Activated CD4-positive, alpha-beta T cell treated with anti-CD3 and anti-CD28 coated beads, Interleukin-2, amount 10 ng/mL, durations not matched to agents 7 days and 5 days (primary cell): ENCODE measurements at regions not wholly inside any gene's neighbourhood (a gene's known extent, or its start where the extent isn't known, plus 50 kb on each side); places are given as distances from the start of the nearest gene placed in this dataset.

Experiments used
- CTCF ChIA-PET: fragments of 350-600 bp; sonication (Branson Sonifier 250); formaldehyde crosslinking; loops from one replicate; lab custom pipeline; 2021; ENCODE audit warnings: antibody characterized with exemption; lab: Charles Lee
- POLR2A ChIA-PET: fragments of 350-600 bp; sonication (Branson Sonifier 250); formaldehyde crosslinking; loops from one replicate; lab custom pipeline; 2021; ENCODE audit warnings: antibody characterized with exemption; lab: Charles Lee
- DNase-seq: peaks from one replicate; pipeline ENCODE4 v3.0.0-alpha.2; 2020
- H3K27ac Mint-ChIP-seq: one replicate; pipeline ENCODE4 v1.8.0; 2021; ENCODE audit warnings: mild to moderate bottlenecking, moderate library complexity, mixed read lengths
- H3K27me3 Mint-ChIP-seq: one replicate; pipeline ENCODE4 v1.8.0; 2021; ENCODE audit warnings: mixed read lengths
- H3K36me3 Mint-ChIP-seq: one replicate; pipeline ENCODE4 v1.8.0; 2021; ENCODE audit warnings: low read depth, mixed read lengths
- H3K4me1 Mint-ChIP-seq: one replicate; pipeline ENCODE4 v1.8.0; 2021; ENCODE audit warnings: mixed read lengths
- H3K4me3 Mint-ChIP-seq: one replicate; pipeline ENCODE4 v1.8.0; 2021; ENCODE audit warnings: mild to moderate bottlenecking, moderate library complexity, mixed read lengths
- H3K9me3 Mint-ChIP-seq: one replicate; pipeline ENCODE4 v1.8.0; 2021; ENCODE audit warnings: mixed read lengths

DNA sequence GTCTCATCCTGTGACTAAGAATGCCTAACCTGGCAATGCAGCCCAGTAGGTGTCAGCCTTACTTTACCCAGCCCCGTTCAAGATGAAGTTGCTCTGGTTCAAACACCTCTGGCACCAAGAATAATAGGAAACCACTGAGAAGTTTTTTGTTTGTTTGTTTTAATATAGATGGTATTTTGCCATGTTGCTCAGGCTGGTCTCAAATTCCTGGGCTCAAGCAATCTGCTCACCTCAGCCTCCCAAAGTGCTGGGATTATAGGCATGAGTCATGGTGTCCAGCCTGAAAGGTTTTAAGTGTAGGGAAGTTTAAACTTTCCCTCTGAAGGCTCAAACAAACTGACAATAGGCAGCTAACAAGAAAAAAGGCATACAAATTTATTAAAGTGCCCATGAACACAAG is 51.2 kb upstream of the ABCC4 start:
- CTCF ChIA-PET: no interaction called here
- no peaks in the 10 kb centered on the region for H3K36me3 Mint-ChIP-seq
- no peak for DNase-seq
- H3K27ac Mint-ChIP-seq: no peak overlapping the region
- no peaks in the 10 kb centered on the region for H3K27me3 Mint-ChIP-seq
- H3K4me3 Mint-ChIP-seq: no peak overlapping the region
- POLR2A ChIA-PET: no interaction called here
- no peaks in the 10 kb centered on the region for H3K4me1 Mint-ChIP-seq
- H3K9me3 Mint-ChIP-seq: no peaks in the 10 kb centered on the region

GRCh38 chr13:95354156-95354555 is 52.9 kb upstream of the ABCC4 start:
- no peaks in the 10 kb centered on the region for H3K36me3 Mint-ChIP-seq
- H3K4me1 Mint-ChIP-seq: no peaks in the 10 kb centered on the region
- H3K27ac Mint-ChIP-seq: no peak overlapping the region
- DNase-seq: no peak
- no peaks in the 10 kb centered on the region for H3K27me3 Mint-ChIP-seq
- no peaks in the 10 kb centered on the region for H3K9me3 Mint-ChIP-seq
- POLR2A ChIA-PET: no interaction called here
- no peak overlapping the region for H3K4me3 Mint-ChIP-seq
- CTCF ChIA-PET: interaction anchor here (1.3 kb wide), 1 partner anchor 9 kb away, joined by 3 read pairs; no protein-coding TSS in a partner anchor

GRCh38 chr13:95354680-95355487 is 53.6 kb upstream of the ABCC4 start:
- no peaks in the 10 kb centered on the region for H3K36me3 Mint-ChIP-seq
- CTCF ChIA-PET: no interaction called here
- DNase-seq: no peak
- no peak overlapping the region for H3K4me3 Mint-ChIP-seq
- H3K27me3 Mint-ChIP-seq: no peaks in the 10 kb centered on the region
- H3K9me3 Mint-ChIP-seq: no peaks in the 10 kb centered on the region
- POLR2A ChIA-PET: no interaction called here
- H3K4me1 Mint-ChIP-seq: no peaks in the 10 kb centered on the region
- H3K27ac Mint-ChIP-seq: no peak overlapping the region

DNA sequence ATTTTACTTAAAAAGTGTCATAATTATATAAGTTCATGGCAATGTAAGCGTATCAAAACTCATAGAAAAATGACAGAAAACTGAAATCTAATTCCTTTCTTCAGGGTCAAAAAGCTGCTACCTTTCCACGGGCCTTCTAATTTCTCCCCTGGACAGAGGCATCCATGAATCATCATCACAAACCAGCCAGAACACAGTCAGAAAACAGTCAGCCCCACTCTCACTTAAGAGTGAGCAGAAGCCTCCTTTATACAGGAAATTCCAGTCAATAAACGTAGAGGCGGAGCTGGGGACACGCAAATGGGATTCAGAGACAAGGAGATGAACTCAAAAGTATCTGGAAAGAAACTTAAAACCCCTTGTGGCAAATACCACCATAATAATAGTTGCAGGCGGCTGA is 54.2 kb upstream of the ABCC4 start:
- H3K27me3 Mint-ChIP-seq: no peaks in the 10 kb centered on the region
- H3K4me1 Mint-ChIP-seq: no peaks in the 10 kb centered on the region
- POLR2A ChIA-PET: no interaction called here
- no peak overlapping the region for H3K27ac Mint-ChIP-seq
- no peak overlapping the region for H3K4me3 Mint-ChIP-seq
- H3K36me3 Mint-ChIP-seq: no peaks in the 10 kb centered on the region
- CTCF ChIA-PET: no interaction called here
- no peaks in the 10 kb centered on the region for H3K9me3 Mint-ChIP-seq
- no peak for DNase-seq

GRCh38 chr13:95356916-95357315 is 55.7 kb upstream of the ABCC4 start:
- Mint-ChIP-seq H3K9me3 (no peaks in the 10 kb centered on the region), H3K27me3 (no peaks in the 10 kb centered on the region), H3K4me3 (no peak overlapping the region), H3K4me1 (no peaks in the 10 kb centered on the region), H3K36me3 (no peaks in the 10 kb centered on the region), H3K27ac (no peak overlapping the region)
- ChIA-PET CTCF (no interaction called here), POLR2A (no interaction called here)
- DNase-seq: no peak

GRCh38 chr13:95357875-95358274 is 56.6 kb upstream of the ABCC4 start:
- Mint-ChIP-seq H3K27ac (no peak overlapping the region), H3K4me3 (no peak overlapping the region), H3K36me3 (no peaks in the 10 kb centered on the region), H3K4me1 (no peaks in the 10 kb centered on the region), H3K27me3 (no peaks in the 10 kb centered on the region), H3K9me3 (peaks cover 2% of the 10 kb centered on the region)
- DNase-seq: no peak
- CTCF ChIA-PET: no interaction called here
- POLR2A ChIA-PET: no interaction called here

DNA sequence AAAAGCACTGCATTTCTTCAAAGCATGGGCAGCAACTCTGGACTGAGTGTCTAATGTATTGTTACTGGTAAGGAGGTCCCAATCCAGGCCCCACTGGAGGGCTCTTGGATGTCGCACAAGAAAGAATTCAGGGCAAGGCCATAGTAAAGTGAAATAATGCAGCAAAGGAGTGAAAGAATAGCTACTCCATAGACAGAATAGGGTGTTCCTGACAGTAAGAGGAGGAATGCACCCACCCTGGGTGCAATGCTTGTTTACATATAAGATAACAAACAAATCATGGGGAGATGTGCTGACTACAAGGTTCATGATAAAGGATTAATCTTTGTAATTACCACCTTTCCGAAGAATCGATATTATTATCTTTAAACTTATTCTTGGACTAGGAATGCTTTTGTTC is 58.8 kb upstream of the ABCC4 start:
- no peak for DNase-seq
- H3K4me3 Mint-ChIP-seq: no peak overlapping the region
- ChIA-PET CTCF (interaction anchor here (0.7 kb wide), 1 partner anchor 17 kb away, joined by 3 read pairs; no protein-coding TSS in a partner anchor), POLR2A (no interaction called here)
- no peaks in the 10 kb centered on the region for H3K27me3 Mint-ChIP-seq
- no peaks in the 10 kb centered on the region for H3K4me1 Mint-ChIP-seq
- H3K27ac Mint-ChIP-seq: no peak overlapping the region
- H3K9me3 Mint-ChIP-seq: peaks cover 2% of the 10 kb centered on the region
- no peaks in the 10 kb centered on the region for H3K36me3 Mint-ChIP-seq

GRCh38 chr13:95360464-95361097 is 59.3 kb upstream of the ABCC4 start:
- ChIA-PET CTCF (no interaction called here), POLR2A (no interaction called here)
- Mint-ChIP-seq H3K9me3 (peaks cover 2% of the 10 kb centered on the region), H3K4me3 (no peak overlapping the region), H3K27ac (no peak overlapping the region), H3K36me3 (no peaks in the 10 kb centered on the region), H3K4me1 (no peaks in the 10 kb centered on the region), H3K27me3 (no peaks in the 10 kb centered on the region)
- DNase-seq: no peak

- no peaks in the 10 kb centered on the region for H3K36me3 Mint-ChIP-seq
- peaks cover 2% of the 10 kb centered on the region for H3K9me3 Mint-ChIP-seq
- no peak overlapping the region for H3K27ac Mint-ChIP-seq
- no peaks in the 10 kb centered on the region for H3K27me3 Mint-ChIP-seq
- no peak overlapping the region for H3K4me3 Mint-ChIP-seq
- no peaks in the 10 kb centered on the region for H3K4me1 Mint-ChIP-seq
- DNase-seq: no peak
- CTCF ChIA-PET: no interaction called here
- POLR2A ChIA-PET: no interaction called here
Measured at GRCh38 chr13:95361686-95362085, 60.4 kb upstream of the ABCC4 start.

DNA sequence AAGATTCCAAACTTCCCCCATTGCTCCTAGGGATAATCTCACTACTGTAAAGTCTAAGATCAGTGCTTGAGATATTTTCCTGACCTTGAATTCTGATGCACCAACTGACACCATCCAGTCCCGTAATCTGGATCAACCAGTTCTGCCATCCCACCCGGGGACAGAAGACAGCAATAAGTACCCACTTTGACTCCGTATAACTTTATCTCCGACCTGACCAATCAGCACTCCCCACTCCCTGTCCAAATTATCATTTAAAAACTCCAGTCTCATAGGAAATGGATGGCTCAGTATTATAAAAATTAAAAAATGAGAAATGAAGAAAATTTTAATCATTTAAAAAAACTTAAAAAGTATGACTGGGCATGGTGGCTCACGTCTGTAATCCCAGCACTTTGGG is 61.4 kb upstream of the ABCC4 start:
- Mint-ChIP-seq H3K36me3 (no peaks in the 10 kb centered on the region), H3K4me1 (no peaks in the 10 kb centered on the region), H3K27ac (no peak overlapping the region), H3K9me3 (peaks cover 2% of the 10 kb centered on the region), H3K27me3 (no peaks in the 10 kb centered on the region), H3K4me3 (no peak overlapping the region)
- DNase-seq: no peak
- ChIA-PET CTCF (no interaction called here), POLR2A (no interaction called here)

GRCh38 chr13:95367309-95367843 is 66.1 kb upstream of the ABCC4 start:
- no peak for DNase-seq
- POLR2A ChIA-PET: no interaction called here
- Mint-ChIP-seq H3K4me3 (no peak overlapping the region), H3K27me3 (peaks cover 1% of the 10 kb centered on the region), H3K36me3 (no peaks in the 10 kb centered on the region), H3K4me1 (no peaks in the 10 kb centered on the region), H3K9me3 (peaks cover 2% of the 10 kb centered on the region), H3K27ac (no peak overlapping the region)
- CTCF ChIA-PET: no interaction called here

DNA sequence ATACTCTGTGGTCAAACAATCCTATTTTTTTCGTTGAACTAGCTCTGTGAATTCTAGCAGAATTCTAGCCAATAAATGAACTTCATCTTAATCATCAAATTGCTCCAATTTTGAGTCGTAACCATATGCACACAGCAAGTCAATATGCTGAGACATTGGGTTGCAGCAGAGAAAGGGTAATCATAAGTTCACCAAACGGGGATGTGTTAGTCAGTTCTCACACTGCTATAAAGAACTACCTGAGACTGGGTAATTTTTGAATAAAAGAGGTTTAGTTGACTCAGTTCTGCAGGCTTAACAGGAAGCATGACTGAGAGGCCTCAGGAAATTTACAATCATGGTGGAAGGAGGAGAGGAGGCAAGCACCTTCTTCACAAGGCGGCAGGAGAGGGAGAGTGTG is 67.7 kb upstream of the ABCC4 start:
- Mint-ChIP-seq H3K27me3 (peaks cover 1% of the 10 kb centered on the region), H3K27ac (no peak overlapping the region), H3K4me1 (no peaks in the 10 kb centered on the region), H3K4me3 (no peak overlapping the region), H3K9me3 (no peaks in the 10 kb centered on the region), H3K36me3 (no peaks in the 10 kb centered on the region)
- ChIA-PET CTCF (no interaction called here), POLR2A (interaction anchor here (0.6 kb wide), 1 partner anchor 694 kb away, joined by 3 read pairs; no protein-coding TSS in a partner anchor)
- no peak for DNase-seq

- Mint-ChIP-seq H3K27ac (no peak overlapping the region), H3K27me3 (peaks cover 3% of the 10 kb centered on the region), H3K36me3 (no peaks in the 10 kb centered on the region), H3K4me1 (peaks cover 5% of the 10 kb centered on the region), H3K4me3 (no peak overlapping the region), H3K9me3 (no peaks in the 10 kb centered on the region)
- DNase-seq: no peak
- CTCF ChIA-PET: interaction anchor here (1.1 kb wide), 1 partner anchor 40 kb away, joined by 3 read pairs; no protein-coding TSS in a partner anchor
- POLR2A ChIA-PET: no interaction called here
Measured at GRCh38 chr13:95375706-95376105, 74.5 kb upstream of the ABCC4 start.
